NCI-H2227 (cell line): ENCODE measurements at regions not wholly inside any gene's neighbourhood (a gene's known extent, or its start where the extent isn't known, plus 50 kb on each side); places are given as distances from the start of the nearest gene placed in this dataset.

Experiments used
- DNase-seq: peaks from one replicate; lab custom pipeline; 2025; ENCODE audit not compliant: unreplicated experiment; lab: John Stamatoyannopoulos, UW

- DNase-seq, result no peak
Observed at GRCh38 chr9:29435368-29435767, 1862.1 kb upstream of the C9orf72 start.

- no peak for DNase-seq
Observed at GRCh38 chr9:29437526-29437925, 1864.2 kb upstream of the C9orf72 start.

GRCh38 chr9:29439961-29440360 is 1866.7 kb upstream of the C9orf72 start:
- DNase-seq, result no peak

- no peak for DNase-seq
Observed at GRCh38 chr9:29440449-29440848, 1867.2 kb upstream of the C9orf72 start.

GRCh38 chr9:29445751-29446150 is 1872.5 kb upstream of the C9orf72 start:
- no peak for DNase-seq

- no peak for DNase-seq
Observed at GRCh38 chr9:29449306-29449705, 1876.0 kb upstream of the C9orf72 start.

GRCh38 chr9:29450343-29450875 is 1877.1 kb upstream of the C9orf72 start:
- DNase-seq, result peak; percentile 1

GRCh38 chr9:29456940-29457339 is 1883.7 kb upstream of the C9orf72 start:
- no peak for DNase-seq

GRCh38 chr9:29475471-29475870 is 1902.2 kb upstream of the C9orf72 start:
- no peak for DNase-seq

- no peak for DNase-seq
Observed at GRCh38 chr9:29511680-29512079, 1938.4 kb upstream of the C9orf72 start.

- no peak for DNase-seq
Observed at GRCh38 chr9:29514336-29514735, 1941.1 kb upstream of the C9orf72 start.

GRCh38 chr9:29514862-29515261 is 1941.6 kb upstream of the C9orf72 start:
- DNase-seq, result no peak

GRCh38 chr9:29548436-29548835 is 1975.2 kb upstream of the C9orf72 start:
- DNase-seq, result no peak

GRCh38 chr9:29555502-29555901 is 1982.2 kb upstream of the C9orf72 start:
- no peak for DNase-seq

- DNase-seq, result no peak
Observed at GRCh38 chr9:29556317-29556716, 1983.0 kb upstream of the C9orf72 start.

GRCh38 chr9:29556746-29557145 is 1983.5 kb upstream of the C9orf72 start:
- DNase-seq, result no peak

GRCh38 chr9:29564564-29564963 is 1991.3 kb upstream of the C9orf72 start:
- no peak for DNase-seq

- DNase-seq, result no peak
Observed at GRCh38 chr9:29575219-29575618, 2001.9 kb upstream of the C9orf72 start.

- DNase-seq, result no peak
Observed at GRCh38 chr9:29588361-29588760, 2015.1 kb upstream of the C9orf72 start.

GRCh38 chr9:29609282-29609681 is 2036.0 kb upstream of the C9orf72 start:
- DNase-seq, result no peak

- DNase-seq, result no peak
Observed at GRCh38 chr9:29613773-29614172, 2040.5 kb upstream of the C9orf72 start.

- DNase-seq, result no peak
Observed at GRCh38 chr9:29616844-29617243, 2043.6 kb upstream of the C9orf72 start.

GRCh38 chr9:29625292-29625731 is 2052.0 kb upstream of the C9orf72 start:
- no peak for DNase-seq

- no peak for DNase-seq
Observed at GRCh38 chr9:29625931-29626330, 2052.7 kb upstream of the C9orf72 start.
